ENCODE measurements at regions not wholly inside any gene's neighbourhood (a gene's known extent, or its start where the extent isn't known, plus 50 kb on each side); places are given as distances from the start of the nearest gene placed in this dataset.

- 50 to 68% (median 58%) methylated on average over 4 of the region's 4 CpGs for WGBS, 3 donors
- FAIRE-seq: no peak
- H3K4me1 ChIP-seq (ENCODE audit: control insufficient read depth in 3 of 3, insufficient read depth in 2 of 3, low read depth in 1 of 3, low read length in 2 of 3): no peaks in the 10 kb centered on the region
Observed at GRCh38 chr1:115462566-115463076, 124.6 kb upstream of the NGF start.

GRCh38 chr1:115461526-115461925, 123.5 kb upstream of the NGF start:
- no peak for FAIRE-seq
- 83 to 92% (median 83%) methylated on average over 5 of the region's 5 CpGs for WGBS, 3 donors
- H3K27ac ChIP-seq (ENCODE audit: low read depth in 1 of 3, low read length in 2 of 3): no peak overlapping the region
- H3K9me3 ChIP-seq (ENCODE audit: control insufficient read depth in 2 of 2, insufficient read depth in 1 of 2, low read depth in 1 of 2, low read length in 1 of 2): no peaks in the 10 kb centered on the region
- H3K36me3 ChIP-seq (ENCODE audit: control insufficient read depth in 3 of 3, insufficient read depth in 2 of 3, low read depth in 1 of 3, low read length in 3 of 3): no peaks in the 10 kb centered on the region
- H3K27me3 ChIP-seq (ENCODE audit: control insufficient read depth in 3 of 3, insufficient read depth in 3 of 3, low read length in 3 of 3): no peaks in the 10 kb centered on the region
- DNase-seq: no peak
- no peaks in the 10 kb centered on the region for H3K4me1 ChIP-seq (ENCODE audit: control insufficient read depth in 3 of 3, insufficient read depth in 2 of 3, low read depth in 1 of 3, low read length in 2 of 3)
- H3K4me3 ChIP-seq (ENCODE audit: low read depth in 1 of 3, low read length in 3 of 3): no peak overlapping the region

More at GRCh38 chr1:115462566-115463076, 124.6 kb upstream of the NGF start:
- no peaks in the 10 kb centered on the region for H3K27me3 ChIP-seq (ENCODE audit: control insufficient read depth in 3 of 3, insufficient read depth in 3 of 3, low read length in 3 of 3)
- H3K9me3 ChIP-seq (ENCODE audit: control insufficient read depth in 2 of 2, insufficient read depth in 1 of 2, low read depth in 1 of 2, low read length in 1 of 2): no peaks in the 10 kb centered on the region
- H3K4me3 ChIP-seq (ENCODE audit: low read depth in 1 of 3, low read length in 3 of 3): no peak overlapping the region
- no peak overlapping the region for H3K27ac ChIP-seq (ENCODE audit: low read depth in 1 of 3, low read length in 2 of 3)
- H3K36me3 ChIP-seq (ENCODE audit: control insufficient read depth in 3 of 3, insufficient read depth in 2 of 3, low read depth in 1 of 3, low read length in 3 of 3): no peaks in the 10 kb centered on the region
- no peak for DNase-seq

GRCh38 chr1:115459161-115459560, 121.1 kb upstream of the NGF start:
- no peak overlapping the region for H3K4me3 ChIP-seq (ENCODE audit: low read depth in 1 of 3, low read length in 3 of 3)
- H3K9me3 ChIP-seq (ENCODE audit: control insufficient read depth in 2 of 2, insufficient read depth in 1 of 2, low read depth in 1 of 2, low read length in 1 of 2): no peaks in the 10 kb centered on the region
- no peaks in the 10 kb centered on the region for H3K36me3 ChIP-seq (ENCODE audit: control insufficient read depth in 3 of 3, insufficient read depth in 2 of 3, low read depth in 1 of 3, low read length in 3 of 3)
- WGBS, 3 donors: 87 to 100% (median 92%) methylated on average over 3 of the region's 3 CpGs
- no peak for FAIRE-seq
- H3K27me3 ChIP-seq (ENCODE audit: control insufficient read depth in 3 of 3, insufficient read depth in 3 of 3, low read length in 3 of 3): no peaks in the 10 kb centered on the region
- H3K4me1 ChIP-seq (ENCODE audit: control insufficient read depth in 3 of 3, insufficient read depth in 2 of 3, low read depth in 1 of 3, low read length in 2 of 3): no peaks in the 10 kb centered on the region
- H3K27ac ChIP-seq (ENCODE audit: low read depth in 1 of 3, low read length in 2 of 3): no peak overlapping the region
- no peak for DNase-seq

- DNase-seq: no peak
Observed at GRCh38 chr1:115458426-115459114, 120.5 kb upstream of the NGF start.

DNA sequence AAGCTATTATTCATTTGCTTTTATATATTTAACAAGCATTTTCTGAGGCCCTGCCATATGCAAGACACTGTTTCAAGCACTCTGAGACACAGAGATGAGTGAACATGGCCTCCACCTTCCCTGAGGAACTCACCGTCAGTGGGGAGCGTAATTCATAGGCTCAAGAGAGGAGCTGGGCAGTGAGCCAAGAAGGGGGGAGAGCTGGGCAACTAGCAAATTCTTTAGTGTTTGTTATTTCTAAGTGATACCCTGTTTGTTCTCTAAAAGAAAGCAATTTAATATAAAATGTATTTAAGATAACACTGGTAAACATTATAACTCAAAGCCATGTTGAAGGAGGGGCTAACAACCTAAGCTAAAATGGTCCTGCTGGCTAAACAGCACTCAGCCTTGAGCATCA, 119.2 kb upstream of the NGF start:
- H3K36me3 ChIP-seq (ENCODE audit: control insufficient read depth in 3 of 3, insufficient read depth in 2 of 3, low read depth in 1 of 3, low read length in 3 of 3): no peaks in the 10 kb centered on the region
- DNase-seq (no peak), FAIRE-seq (no peak)
- 70 to 83% (median 82%) methylated on average over 2 of the region's 2 CpGs for WGBS, 3 donors
- no peak overlapping the region for H3K4me3 ChIP-seq (ENCODE audit: low read depth in 1 of 3, low read length in 3 of 3)
- H3K9me3 ChIP-seq (ENCODE audit: control insufficient read depth in 2 of 2, insufficient read depth in 1 of 2, low read depth in 1 of 2, low read length in 1 of 2): no peaks in the 10 kb centered on the region
- H3K27me3 ChIP-seq (ENCODE audit: control insufficient read depth in 3 of 3, insufficient read depth in 3 of 3, low read length in 3 of 3): no peaks in the 10 kb centered on the region
- no peaks in the 10 kb centered on the region for H3K4me1 ChIP-seq (ENCODE audit: control insufficient read depth in 3 of 3, insufficient read depth in 2 of 3, low read depth in 1 of 3, low read length in 2 of 3)
- no peak overlapping the region for H3K27ac ChIP-seq (ENCODE audit: low read depth in 1 of 3, low read length in 2 of 3)

More at GRCh38 chr1:115458426-115459114, 120.5 kb upstream of the NGF start:
- no peaks in the 10 kb centered on the region for H3K9me3 ChIP-seq (ENCODE audit: control insufficient read depth in 2 of 2, insufficient read depth in 1 of 2, low read depth in 1 of 2, low read length in 1 of 2)
- no peaks in the 10 kb centered on the region for H3K36me3 ChIP-seq (ENCODE audit: control insufficient read depth in 3 of 3, insufficient read depth in 2 of 3, low read depth in 1 of 3, low read length in 3 of 3)
- H3K27ac ChIP-seq (ENCODE audit: low read depth in 1 of 3, low read length in 2 of 3): no peak overlapping the region
- no peak for FAIRE-seq
- 69 to 80% (median 75%) methylated on average over 7 of the region's 7 CpGs for WGBS, 3 donors
- no peaks in the 10 kb centered on the region for H3K4me1 ChIP-seq (ENCODE audit: control insufficient read depth in 3 of 3, insufficient read depth in 2 of 3, low read depth in 1 of 3, low read length in 2 of 3)
- no peak overlapping the region for H3K4me3 ChIP-seq (ENCODE audit: low read depth in 1 of 3, low read length in 3 of 3)
- H3K27me3 ChIP-seq (ENCODE audit: control insufficient read depth in 3 of 3, insufficient read depth in 3 of 3, low read length in 3 of 3): no peaks in the 10 kb centered on the region

- 83 to 86% (median 84%) methylated on average over 11 of the region's 11 CpGs for WGBS, 3 donors
- Histone ChIP-seq H3K9me3 (ENCODE audit: control insufficient read depth in 2 of 2, insufficient read depth in 1 of 2, low read depth in 1 of 2, low read length in 1 of 2) (no peaks in the 10 kb centered on the region), H3K27me3 (ENCODE audit: control insufficient read depth in 3 of 3, insufficient read depth in 3 of 3, low read length in 3 of 3) (no peaks in the 10 kb centered on the region), H3K36me3 (ENCODE audit: control insufficient read depth in 3 of 3, insufficient read depth in 2 of 3, low read depth in 1 of 3, low read length in 3 of 3) (no peaks in the 10 kb centered on the region), H3K4me1 (ENCODE audit: control insufficient read depth in 3 of 3, insufficient read depth in 2 of 3, low read depth in 1 of 3, low read length in 2 of 3) (no peaks in the 10 kb centered on the region), H3K27ac (ENCODE audit: low read depth in 1 of 3, low read length in 2 of 3) (no peak overlapping the region), H3K4me3 (ENCODE audit: low read depth in 1 of 3, low read length in 3 of 3) (no peak overlapping the region)
- FAIRE-seq: no peak
- no peak for DNase-seq
Observed at GRCh38 chr1:115456441-115456961, 118.5 kb upstream of the NGF start.

DNA sequence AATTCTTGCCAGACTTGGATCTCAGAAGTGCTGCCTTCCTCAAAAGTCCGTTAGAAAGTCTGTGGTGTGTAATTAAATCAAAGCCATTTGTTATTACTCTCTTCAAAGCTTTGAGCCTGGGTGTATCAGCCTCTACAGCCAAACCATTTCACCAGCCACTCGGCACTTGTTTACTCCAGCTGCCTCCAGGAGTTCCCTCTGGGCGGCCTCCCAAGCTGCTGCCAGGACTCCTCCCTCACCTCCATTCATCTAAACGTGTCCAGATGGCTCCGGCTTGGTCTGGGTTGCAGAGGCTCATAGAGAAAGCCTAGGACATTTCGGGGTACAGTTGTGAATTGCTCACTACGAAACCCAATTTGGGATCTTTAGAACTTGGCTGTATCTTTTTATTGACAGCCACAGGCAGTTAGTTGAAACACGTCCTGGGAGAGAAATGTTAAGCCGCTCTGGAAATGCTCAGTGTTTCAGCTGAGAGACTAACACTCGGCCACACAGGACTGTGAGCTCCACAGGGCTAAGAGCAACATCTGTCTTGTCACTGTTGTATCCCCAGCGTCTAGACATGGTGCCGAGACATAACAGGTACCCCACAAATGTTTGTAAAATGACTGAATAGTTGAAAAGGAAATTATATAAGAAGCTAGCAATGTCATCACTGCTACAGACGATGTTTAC, 116.9 kb upstream of the NGF start:
- no peaks in the 10 kb centered on the region for H3K36me3 ChIP-seq (ENCODE audit: control insufficient read depth in 3 of 3, insufficient read depth in 2 of 3, low read depth in 1 of 3, low read length in 3 of 3)
- H3K27me3 ChIP-seq (ENCODE audit: control insufficient read depth in 3 of 3, insufficient read depth in 3 of 3, low read length in 3 of 3): no peaks in the 10 kb centered on the region
- no peaks in the 10 kb centered on the region for H3K4me1 ChIP-seq (ENCODE audit: control insufficient read depth in 3 of 3, insufficient read depth in 2 of 3, low read depth in 1 of 3, low read length in 2 of 3)
- no peaks in the 10 kb centered on the region for H3K9me3 ChIP-seq (ENCODE audit: control insufficient read depth in 2 of 2, insufficient read depth in 1 of 2, low read depth in 1 of 2, low read length in 1 of 2)
- 64 to 68% (median 65%) methylated on average over 13 of the region's 13 CpGs for WGBS, 3 donors
- no peak overlapping the region for H3K4me3 ChIP-seq (ENCODE audit: low read depth in 1 of 3, low read length in 3 of 3)
- H3K27ac ChIP-seq (ENCODE audit: low read depth in 1 of 3, low read length in 2 of 3): no peak overlapping the region
- no peak for DNase-seq
- FAIRE-seq: no peak

DNA sequence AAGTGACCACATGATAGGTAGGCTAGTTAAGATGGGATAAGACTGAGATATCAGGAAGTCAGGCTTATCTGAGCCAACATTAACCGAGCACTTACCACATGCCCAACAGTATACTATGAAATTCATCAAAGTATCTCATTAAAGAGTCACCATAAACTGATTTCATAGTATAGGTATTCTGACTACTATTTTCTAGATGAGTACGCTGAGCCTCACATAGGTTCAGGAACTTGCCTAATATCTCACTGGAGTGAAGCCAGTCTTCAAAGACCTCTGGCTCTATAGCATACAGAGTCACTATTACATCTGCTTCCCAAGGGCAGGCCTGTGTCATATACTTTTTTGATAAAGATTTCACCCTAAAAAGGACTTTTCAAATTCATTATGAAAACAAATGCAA, 115.6 kb upstream of the NGF start:
- 80 to 86% (median 85%) methylated on average over 2 of the region's 2 CpGs for WGBS, 3 donors

More for the DNA sequence above, 115.6 kb upstream of the NGF start:
- Histone ChIP-seq H3K27ac (ENCODE audit: low read depth in 1 of 3, low read length in 2 of 3) (no peak overlapping the region), H3K27me3 (ENCODE audit: control insufficient read depth in 3 of 3, insufficient read depth in 3 of 3, low read length in 3 of 3) (no peaks in the 10 kb centered on the region), H3K4me1 (ENCODE audit: control insufficient read depth in 3 of 3, insufficient read depth in 2 of 3, low read depth in 1 of 3, low read length in 2 of 3) (no peaks in the 10 kb centered on the region), H3K9me3 (ENCODE audit: control insufficient read depth in 2 of 2, insufficient read depth in 1 of 2, low read depth in 1 of 2, low read length in 1 of 2) (no peaks in the 10 kb centered on the region), H3K4me3 (ENCODE audit: low read depth in 1 of 3, low read length in 3 of 3) (no peak overlapping the region), H3K36me3 (ENCODE audit: control insufficient read depth in 3 of 3, insufficient read depth in 2 of 3, low read depth in 1 of 3, low read length in 3 of 3) (no peaks in the 10 kb centered on the region)
- DNase-seq (no peak), FAIRE-seq (no peak)

All from small intestine (tissue), 7 donors.